ENCODE measurements at regions not wholly inside any gene's neighbourhood (a gene's known extent, or its start where the extent isn't known, plus 50 kb on each side); places are given as distances from the start of the nearest gene placed in this dataset.

GRCh38 chr3:124161448-124161847 is 169.5 kb upstream of the ROPN1 start:
- no peak for DNase-seq (ENCODE audit: low read depth in 2 of 2)
- no peaks in the 10 kb centered on the region for H3K36me3 ChIP-seq (ENCODE audit: control insufficient read depth, insufficient read depth, low read length)
- TF ChIP-seq EZH2 (IDR thresholded peaks at IDR 0.05; ENCODE audit: low read length, missing control alignments) (no peak), CTCF (conservative IDR thresholded peaks at IDR 0.05 in 1 of 2, IDR thresholded peaks at IDR 0.05 in 1 of 2; ENCODE audit: low read depth in 1 of 2, low read length in 2 of 2) (no peak)

GRCh38 chr3:124163689-124164088 is 171.8 kb upstream of the ROPN1 start:
- no peak for TF ChIP-seq CTCF (conservative IDR thresholded peaks at IDR 0.05 in 1 of 2, IDR thresholded peaks at IDR 0.05 in 1 of 2; ENCODE audit: low read depth in 1 of 2, low read length in 2 of 2)
- no peak for TF ChIP-seq EZH2 (IDR thresholded peaks at IDR 0.05; ENCODE audit: low read length, missing control alignments)
- Histone ChIP-seq H3K4me1 (ENCODE audit: control insufficient read depth, extremely low read depth, insufficient read depth, low read length) (no peaks in the 10 kb centered on the region), H3K9ac (ENCODE audit: insufficient read depth, low read length) (no peak overlapping the region), H3K9me3 (ENCODE audit: control insufficient read depth, insufficient read depth, low read depth, low read length) (no peaks in the 10 kb centered on the region), H3K79me2 (ENCODE audit: control insufficient read depth, insufficient read depth, low read length) (no peaks in the 10 kb centered on the region), H3K4me2 (ENCODE audit: extremely low read depth, insufficient read depth, low read length) (no peak overlapping the region), H3K36me3 (ENCODE audit: control insufficient read depth, insufficient read depth, low read length) (no peaks in the 10 kb centered on the region), H3K27ac (ENCODE audit: insufficient read depth, low read length) (no peak overlapping the region), H2AFZ (ENCODE audit: low read length) (no peak overlapping the region), H3K4me3 (replicated peaks in 1 of 4; ENCODE audit: control extremely low read depth in 1 of 4, insufficient read depth in 1 of 4, low read depth in 3 of 4, low read length in 4 of 4) (no peak overlapping the region), H3K27me3 (ENCODE audit: control insufficient read depth, insufficient read depth, low read length) (no peaks in the 10 kb centered on the region), H4K20me1 (ENCODE audit: control insufficient read depth, extremely low read depth, insufficient read depth, low read length) (no peaks in the 10 kb centered on the region)
- DNase-seq (ENCODE audit: low read depth in 2 of 2): no peak

More at GRCh38 chr3:124161448-124161847, 169.5 kb upstream of the ROPN1 start:
- Histone ChIP-seq H3K4me3 (replicated peaks in 1 of 4; ENCODE audit: control extremely low read depth in 1 of 4, insufficient read depth in 1 of 4, low read depth in 3 of 4, low read length in 4 of 4) (no peak overlapping the region), H4K20me1 (ENCODE audit: control insufficient read depth, extremely low read depth, insufficient read depth, low read length) (no peaks in the 10 kb centered on the region), H3K9ac (ENCODE audit: insufficient read depth, low read length) (no peak overlapping the region), H3K4me1 (ENCODE audit: control insufficient read depth, extremely low read depth, insufficient read depth, low read length) (no peaks in the 10 kb centered on the region), H3K9me3 (ENCODE audit: control insufficient read depth, insufficient read depth, low read depth, low read length) (no peaks in the 10 kb centered on the region), H3K79me2 (ENCODE audit: control insufficient read depth, insufficient read depth, low read length) (no peaks in the 10 kb centered on the region), H3K27ac (ENCODE audit: insufficient read depth, low read length) (no peak overlapping the region), H2AFZ (ENCODE audit: low read length) (no peak overlapping the region), H3K27me3 (ENCODE audit: control insufficient read depth, insufficient read depth, low read length) (no peaks in the 10 kb centered on the region), H3K4me2 (ENCODE audit: extremely low read depth, insufficient read depth, low read length) (no peak overlapping the region)

GRCh38 chr3:124168271-124168670 is 176.3 kb upstream of the ROPN1 start:
- Histone ChIP-seq H3K9me3 (ENCODE audit: control insufficient read depth, insufficient read depth, low read depth, low read length) (no peaks in the 10 kb centered on the region), H3K27ac (ENCODE audit: insufficient read depth, low read length) (no peak overlapping the region), H3K4me1 (ENCODE audit: control insufficient read depth, extremely low read depth, insufficient read depth, low read length) (no peaks in the 10 kb centered on the region), H3K36me3 (ENCODE audit: control insufficient read depth, insufficient read depth, low read length) (no peaks in the 10 kb centered on the region), H3K9ac (ENCODE audit: insufficient read depth, low read length) (no peak overlapping the region), H3K4me2 (ENCODE audit: extremely low read depth, insufficient read depth, low read length) (no peak overlapping the region), H3K4me3 (replicated peaks in 1 of 4; ENCODE audit: control extremely low read depth in 1 of 4, insufficient read depth in 1 of 4, low read depth in 3 of 4, low read length in 4 of 4) (no peak overlapping the region), H4K20me1 (ENCODE audit: control insufficient read depth, extremely low read depth, insufficient read depth, low read length) (no peaks in the 10 kb centered on the region), H2AFZ (ENCODE audit: low read length) (no peak overlapping the region), H3K27me3 (ENCODE audit: control insufficient read depth, insufficient read depth, low read length) (no peaks in the 10 kb centered on the region), H3K79me2 (ENCODE audit: control insufficient read depth, insufficient read depth, low read length) (no peaks in the 10 kb centered on the region)
- DNase-seq (ENCODE audit: low read depth in 2 of 2): peak in 1 of 2 donors; percentile 74
- TF ChIP-seq CTCF (conservative IDR thresholded peaks at IDR 0.05 in 1 of 2, IDR thresholded peaks at IDR 0.05 in 1 of 2; ENCODE audit: low read depth in 1 of 2, low read length in 2 of 2) (no peak), EZH2 (IDR thresholded peaks at IDR 0.05; ENCODE audit: low read length, missing control alignments) (no peak)

Measured in fibroblast of lung (primary cell).